ENCODE measurements at regions not wholly inside any gene's neighbourhood (a gene's known extent, or its start where the extent isn't known, plus 50 kb on each side); places are given as distances from the start of the nearest gene placed in this dataset.
"Not testable (repeated sequence)": the region's sequence is repeated elsewhere in the genome, so short reads cannot be mapped to it uniquely, and the experiment has no call there.

- TF ChIP-seq CTCF (conservative IDR thresholded peaks at IDR 0.05; ENCODE audit: control insufficient read depth, insufficient read depth, low read depth, low read length): no peak
- no peak overlapping the region for H3K4me3 ChIP-seq (ENCODE audit: control insufficient read depth, low read depth, low read length)
- DNase-seq (ENCODE audit: low read depth): no peak
Measured at GRCh38 chr9:20244271-20244670, 378.0 kb downstream of the MLLT3 start.

GRCh38 chr9:20243841-20244240, 378.5 kb downstream of the MLLT3 start:
- TF ChIP-seq CTCF (conservative IDR thresholded peaks at IDR 0.05; ENCODE audit: control insufficient read depth, insufficient read depth, low read depth, low read length): no peak
- H3K4me3 ChIP-seq (ENCODE audit: control insufficient read depth, low read depth, low read length): no peak overlapping the region
- no peak for DNase-seq (ENCODE audit: low read depth)

- DNase-seq (ENCODE audit: low read depth): no peak
- no peak overlapping the region for H3K4me3 ChIP-seq (ENCODE audit: control insufficient read depth, low read depth, low read length)
- TF ChIP-seq CTCF (conservative IDR thresholded peaks at IDR 0.05; ENCODE audit: control insufficient read depth, insufficient read depth, low read depth, low read length): no peak
Measured at GRCh38 chr9:20242510-20243189, 379.6 kb downstream of the MLLT3 start.

GRCh38 chr9:20240498-20240897, 381.8 kb downstream of the MLLT3 start:
- no peak for TF ChIP-seq CTCF (conservative IDR thresholded peaks at IDR 0.05; ENCODE audit: control insufficient read depth, insufficient read depth, low read depth, low read length)
- DNase-seq (ENCODE audit: low read depth): no peak
- no peak overlapping the region for H3K4me3 ChIP-seq (ENCODE audit: control insufficient read depth, low read depth, low read length)

- peak; percentile 47 for DNase-seq (ENCODE audit: low read depth)
- no peak for TF ChIP-seq CTCF (conservative IDR thresholded peaks at IDR 0.05; ENCODE audit: control insufficient read depth, insufficient read depth, low read depth, low read length)
- no peak overlapping the region for H3K4me3 ChIP-seq (ENCODE audit: control insufficient read depth, low read depth, low read length)
Measured at GRCh38 chr9:20238921-20239320, 383.4 kb downstream of the MLLT3 start.

GRCh38 chr9:20237686-20238085, 384.6 kb downstream of the MLLT3 start:
- DNase-seq (ENCODE audit: low read depth): no peak
- no peak for TF ChIP-seq CTCF (conservative IDR thresholded peaks at IDR 0.05; ENCODE audit: control insufficient read depth, insufficient read depth, low read depth, low read length)
- no peak overlapping the region for H3K4me3 ChIP-seq (ENCODE audit: control insufficient read depth, low read depth, low read length)

- no peak for DNase-seq (ENCODE audit: low read depth)
- H3K4me3 ChIP-seq (ENCODE audit: control insufficient read depth, low read depth, low read length): no peak overlapping the region
- TF ChIP-seq CTCF (conservative IDR thresholded peaks at IDR 0.05; ENCODE audit: control insufficient read depth, insufficient read depth, low read depth, low read length): no peak
Measured at GRCh38 chr9:20236676-20237075, 385.6 kb downstream of the MLLT3 start.

- not testable (repeated sequence) for H3K4me3 ChIP-seq (ENCODE audit: control insufficient read depth, low read depth, low read length); DNase-seq (ENCODE audit: low read depth)
Measured at GRCh38 chr9:20235206-20235605, 387.1 kb downstream of the MLLT3 start.
